Prostate gland (tissue), 2 donors: ENCODE measurements at regions not wholly inside any gene's neighbourhood (a gene's known extent, or its start where the extent isn't known, plus 50 kb on each side); places are given as distances from the start of the nearest gene placed in this dataset.

Source experiments
- POLR2A ChIP-seq: fragments of 450-650 bp; IDR thresholded peaks from one replicate; pipeline ENCODE4 v1.6.1; 2016; ENCODE audit warnings: antibody characterized with exemption, mild to moderate bottlenecking
- POLR2AphosphoS5 ChIP-seq: sonication (generic); formaldehyde crosslinking; IDR thresholded peaks from one replicate; pipeline ENCODE4 v1.6.1; 2017; ENCODE audit warnings: antibody characterized with exemption
- TF ChIP-seq, protein P1 (sequence below), 4 experiments: fragments of 200-600 bp in 2 of 4; fragments of 450-650 bp in 2 of 4; sonication (generic) in 2 of 4; IDR thresholded peaks; 1 replicate in 3 of 4; 2 replicates in 1 of 4; pipeline ENCODE4 v1.5.1; 2016 to 2019; ENCODE audit warnings: antibody characterized with exemption in 4 of 4, mild to moderate bottlenecking in 2 of 4, moderate library complexity in 2 of 4

DNA sequence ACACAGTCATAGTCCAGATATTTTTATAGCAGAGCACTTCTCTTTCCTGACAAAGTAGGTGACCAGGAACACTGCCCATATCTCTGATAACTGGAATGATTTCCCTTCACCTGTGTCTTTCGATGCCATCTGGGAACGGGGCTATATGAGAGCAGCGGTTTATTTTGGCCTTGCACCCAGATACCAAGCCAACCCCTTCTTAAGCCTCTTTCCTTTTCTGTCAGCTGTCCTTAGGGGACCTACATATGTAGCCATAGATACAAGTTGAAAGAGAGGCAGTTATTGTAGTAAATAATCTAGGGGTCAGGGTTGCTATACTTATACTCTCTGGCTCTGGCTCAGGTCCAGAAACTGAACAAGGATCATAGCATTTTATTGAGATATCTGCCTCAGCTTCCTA lies 128.8 kb downstream of the NHLRC3 start:
- TF ChIP-seq POLR2A, result no peak
- TF ChIP-seq, protein P1, sequence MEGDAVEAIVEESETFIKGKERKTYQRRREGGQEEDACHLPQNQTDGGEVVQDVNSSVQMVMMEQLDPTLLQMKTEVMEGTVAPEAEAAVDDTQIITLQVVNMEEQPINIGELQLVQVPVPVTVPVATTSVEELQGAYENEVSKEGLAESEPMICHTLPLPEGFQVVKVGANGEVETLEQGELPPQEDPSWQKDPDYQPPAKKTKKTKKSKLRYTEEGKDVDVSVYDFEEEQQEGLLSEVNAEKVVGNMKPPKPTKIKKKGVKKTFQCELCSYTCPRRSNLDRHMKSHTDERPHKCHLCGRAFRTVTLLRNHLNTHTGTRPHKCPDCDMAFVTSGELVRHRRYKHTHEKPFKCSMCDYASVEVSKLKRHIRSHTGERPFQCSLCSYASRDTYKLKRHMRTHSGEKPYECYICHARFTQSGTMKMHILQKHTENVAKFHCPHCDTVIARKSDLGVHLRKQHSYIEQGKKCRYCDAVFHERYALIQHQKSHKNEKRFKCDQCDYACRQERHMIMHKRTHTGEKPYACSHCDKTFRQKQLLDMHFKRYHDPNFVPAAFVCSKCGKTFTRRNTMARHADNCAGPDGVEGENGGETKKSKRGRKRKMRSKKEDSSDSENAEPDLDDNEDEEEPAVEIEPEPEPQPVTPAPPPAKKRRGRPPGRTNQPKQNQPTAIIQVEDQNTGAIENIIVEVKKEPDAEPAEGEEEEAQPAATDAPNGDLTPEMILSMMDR (IDR thresholded peaks at IDR 0.05), result no peak
- no peak for TF ChIP-seq POLR2AphosphoS5
